ENCODE measurements at regions not wholly inside any gene's neighbourhood (a gene's known extent, or its start where the extent isn't known, plus 50 kb on each side); places are given as distances from the start of the nearest gene placed in this dataset.
"Not testable (repeated sequence)": the region's sequence is repeated elsewhere in the genome, so short reads cannot be mapped to it uniquely, and the experiment has no call there.

GRCh38 chr10:131577786-131578471, 266.4 kb upstream of the TCERG1L start:
- peak; percentile 81 for DNase-seq (ENCODE audit: extremely low spot score, unreplicated experiment)
- Mint-ChIP-seq H3K9me3 (ENCODE audit: unreplicated experiment) (peaks cover 29% of the 10 kb centered on the region), H3K4me3 (ENCODE audit: unreplicated experiment) (no peak overlapping the region), H3K4me1 (ENCODE audit: unreplicated experiment) (no peaks in the 10 kb centered on the region), H3K27ac (ENCODE audit: unreplicated experiment) (no peak overlapping the region), H3K36me3 (ENCODE audit: unreplicated experiment) (no peaks in the 10 kb centered on the region), H3K27me3 (ENCODE audit: unreplicated experiment) (no peaks in the 10 kb centered on the region)
- TF ChIP-seq CTCF (IDR thresholded peaks at IDR 0.05) = no peak

- H3K36me3 Mint-ChIP-seq (ENCODE audit: unreplicated experiment) = no peaks in the 10 kb centered on the region
- peak; percentile 74 for DNase-seq (ENCODE audit: extremely low spot score, unreplicated experiment)
- no peaks in the 10 kb centered on the region for H3K4me1 Mint-ChIP-seq (ENCODE audit: unreplicated experiment)
- TF ChIP-seq CTCF (IDR thresholded peaks at IDR 0.05) = no peak
- peaks cover 29% of the 10 kb centered on the region for H3K9me3 Mint-ChIP-seq (ENCODE audit: unreplicated experiment)
- H3K27ac Mint-ChIP-seq (ENCODE audit: unreplicated experiment) = no peak overlapping the region
- H3K27me3 Mint-ChIP-seq (ENCODE audit: unreplicated experiment) = no peaks in the 10 kb centered on the region
- no peak overlapping the region for H3K4me3 Mint-ChIP-seq (ENCODE audit: unreplicated experiment)
Observed at GRCh38 chr10:131578472-131578970, 267.0 kb upstream of the TCERG1L start.

GRCh38 chr10:131579251-131580071, 267.9 kb upstream of the TCERG1L start:
- H3K36me3 Mint-ChIP-seq (ENCODE audit: unreplicated experiment) = no peaks in the 10 kb centered on the region
- peaks cover 29% of the 10 kb centered on the region for H3K9me3 Mint-ChIP-seq (ENCODE audit: unreplicated experiment)
- no peak overlapping the region for H3K4me3 Mint-ChIP-seq (ENCODE audit: unreplicated experiment)
- no peak for TF ChIP-seq CTCF (IDR thresholded peaks at IDR 0.05)
- DNase-seq (ENCODE audit: extremely low spot score, unreplicated experiment) = peak; percentile 84
- no peaks in the 10 kb centered on the region for H3K27me3 Mint-ChIP-seq (ENCODE audit: unreplicated experiment)
- no peaks in the 10 kb centered on the region for H3K4me1 Mint-ChIP-seq (ENCODE audit: unreplicated experiment)
- H3K27ac Mint-ChIP-seq (ENCODE audit: unreplicated experiment) = no peak overlapping the region

GRCh38 chr10:131580076-131580652, 268.6 kb upstream of the TCERG1L start:
- H3K36me3 Mint-ChIP-seq (ENCODE audit: unreplicated experiment) = no peaks in the 10 kb centered on the region
- H3K9me3 Mint-ChIP-seq (ENCODE audit: unreplicated experiment) = peaks cover 34% of the 10 kb centered on the region
- H3K27ac Mint-ChIP-seq (ENCODE audit: unreplicated experiment) = no peak overlapping the region
- no peak for DNase-seq (ENCODE audit: extremely low spot score, unreplicated experiment)
- no peaks in the 10 kb centered on the region for H3K27me3 Mint-ChIP-seq (ENCODE audit: unreplicated experiment)
- H3K4me1 Mint-ChIP-seq (ENCODE audit: unreplicated experiment) = no peaks in the 10 kb centered on the region
- TF ChIP-seq CTCF (IDR thresholded peaks at IDR 0.05) = no peak
- no peak overlapping the region for H3K4me3 Mint-ChIP-seq (ENCODE audit: unreplicated experiment)

- TF ChIP-seq CTCF (IDR thresholded peaks at IDR 0.05) = no peak
- Mint-ChIP-seq H3K36me3 (ENCODE audit: unreplicated experiment) (no peaks in the 10 kb centered on the region), H3K4me3 (ENCODE audit: unreplicated experiment) (no peak overlapping the region), H3K27me3 (ENCODE audit: unreplicated experiment) (no peaks in the 10 kb centered on the region), H3K9me3 (ENCODE audit: unreplicated experiment) (peaks cover 35% of the 10 kb centered on the region), H3K27ac (ENCODE audit: unreplicated experiment) (no peak overlapping the region), H3K4me1 (ENCODE audit: unreplicated experiment) (no peaks in the 10 kb centered on the region)
- no peak for DNase-seq (ENCODE audit: extremely low spot score, unreplicated experiment)
Observed at GRCh38 chr10:131580674-131581073, 269.2 kb upstream of the TCERG1L start.

GRCh38 chr10:131581547-131581946, 270.0 kb upstream of the TCERG1L start:
- H3K27me3 Mint-ChIP-seq (ENCODE audit: unreplicated experiment) = not testable (repeated sequence)

More at GRCh38 chr10:131581547-131581946, 270.0 kb upstream of the TCERG1L start:
- DNase-seq (ENCODE audit: extremely low spot score, unreplicated experiment); H3K36me3 Mint-ChIP-seq (ENCODE audit: unreplicated experiment); H3K4me1 Mint-ChIP-seq (ENCODE audit: unreplicated experiment); H3K27ac Mint-ChIP-seq (ENCODE audit: unreplicated experiment); H3K4me3 Mint-ChIP-seq (ENCODE audit: unreplicated experiment): not testable (repeated sequence)
- H3K9me3 Mint-ChIP-seq (ENCODE audit: unreplicated experiment) = peaks cover 36% of the 10 kb centered on the region

Data from osteocyte (in vitro differentiated cells).